ENCODE measurements at regions not wholly inside any gene's neighbourhood (a gene's known extent, or its start where the extent isn't known, plus 50 kb on each side); places are given as distances from the start of the nearest gene placed in this dataset.

- no peak for TF ChIP-seq CTCF (IDR thresholded peaks at IDR 0.05; ENCODE audit: low read depth, low read length, missing input control)
- TF ChIP-seq GABPA (IDR thresholded peaks at IDR 0.05 in 1 of 2, conservative IDR thresholded peaks at IDR 0.05 in 1 of 2): no peak
- no peak for TF ChIP-seq YY1 (IDR thresholded peaks at IDR 0.05)
- no peak for TF ChIP-seq RXRA (IDR thresholded peaks at IDR 0.05)
- TF ChIP-seq REST (IDR thresholded peaks at IDR 0.05): no peak
- no peak for TF ChIP-seq JUND (IDR thresholded peaks at IDR 0.05)
- no peak for TF ChIP-seq EGR1 (IDR thresholded peaks at IDR 0.05; ENCODE audit: low read depth in 2 of 2)
- no peak for TF ChIP-seq ZBTB33 (IDR thresholded peaks at IDR 0.05)
- TF ChIP-seq FOXA2 (IDR thresholded peaks at IDR 0.05): no peak
- no peak for TF ChIP-seq RAD21 (IDR thresholded peaks at IDR 0.05)
- TF ChIP-seq MAX (IDR thresholded peaks at IDR 0.05): no peak
- TF ChIP-seq SP1 (IDR thresholded peaks at IDR 0.05): no peak
- no peak for TF ChIP-seq NR2F2 (IDR thresholded peaks at IDR 0.05)
Observed at GRCh38 chrX:150196285-150196684, 166.8 kb upstream of the MAMLD1 start.
